ENCODE measurements at regions not wholly inside any gene's neighbourhood (a gene's known extent, or its start where the extent isn't known, plus 50 kb on each side); places are given as distances from the start of the nearest gene placed in this dataset.

GRCh38 chr5:6873359-6873758, 160.1 kb downstream of the TENT4A start:
- DNase-seq, result no peak

DNA sequence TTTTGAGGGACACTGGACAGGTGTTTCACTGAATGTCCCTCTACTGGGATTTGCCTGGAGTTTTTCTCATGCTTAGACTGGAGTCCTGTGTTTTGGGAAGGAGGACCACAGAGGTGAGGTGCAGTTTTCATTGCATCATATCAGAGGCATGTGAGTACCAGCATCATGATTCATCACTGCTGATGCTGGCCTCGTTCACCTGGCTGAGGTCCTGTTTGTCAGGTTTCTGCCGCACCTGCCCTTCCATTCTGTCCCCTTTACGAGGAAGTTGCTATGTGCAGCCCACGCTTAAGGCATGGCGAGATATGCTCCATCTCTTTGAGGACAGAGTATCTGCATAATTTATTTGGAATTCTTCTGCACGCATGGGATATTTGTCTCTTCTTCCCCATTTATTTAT, 162.1 kb downstream of the TENT4A start:
- no peak for DNase-seq

GRCh38 chr5:6877986-6878828, 165.0 kb downstream of the TENT4A start:
- no peak for DNase-seq

DNA sequence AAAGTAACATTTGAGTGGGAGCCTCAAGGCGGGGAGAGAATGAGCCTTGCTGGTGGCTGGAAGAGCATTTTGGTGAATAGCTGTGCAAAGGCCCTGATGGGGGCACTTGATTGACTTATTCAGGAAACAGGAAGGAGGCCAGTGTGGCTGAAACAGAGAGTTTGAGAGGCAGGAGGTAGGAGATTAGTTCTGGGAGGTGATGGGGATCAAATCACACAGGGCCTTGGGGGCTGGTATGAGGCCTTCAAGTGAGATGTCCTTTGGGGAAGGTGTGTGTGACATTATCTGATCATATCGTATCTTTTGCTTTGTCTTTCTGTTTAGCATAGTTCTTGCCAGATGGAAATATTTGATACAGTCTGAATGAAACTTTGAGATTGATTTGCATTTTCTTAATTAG, 172.3 kb downstream of the TENT4A start:
- DNase-seq, result no peak

- DNase-seq, result no peak
Measured at GRCh38 chr5:6886866-6887265, 173.6 kb downstream of the TENT4A start.

DNA sequence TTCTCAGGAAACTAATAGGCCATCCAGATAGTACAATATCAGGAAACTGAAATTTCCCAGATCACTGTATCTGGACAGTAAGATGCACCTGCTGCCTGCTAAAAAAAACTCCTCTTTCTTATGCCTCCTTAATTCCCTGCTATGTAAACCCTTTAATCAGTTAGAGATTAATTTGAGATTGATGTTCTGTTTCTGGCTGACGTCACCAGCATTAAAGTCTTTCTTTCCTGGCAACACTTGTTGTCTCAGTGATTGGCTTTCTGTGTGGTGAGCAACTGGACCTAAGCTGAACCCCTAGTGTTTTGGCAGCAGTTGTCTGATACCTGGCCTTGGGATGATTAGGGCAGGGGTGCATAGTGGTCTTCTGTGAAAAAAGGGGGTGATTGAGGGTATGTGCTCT, 175.8 kb downstream of the TENT4A start:
- DNase-seq, result no peak

DNA sequence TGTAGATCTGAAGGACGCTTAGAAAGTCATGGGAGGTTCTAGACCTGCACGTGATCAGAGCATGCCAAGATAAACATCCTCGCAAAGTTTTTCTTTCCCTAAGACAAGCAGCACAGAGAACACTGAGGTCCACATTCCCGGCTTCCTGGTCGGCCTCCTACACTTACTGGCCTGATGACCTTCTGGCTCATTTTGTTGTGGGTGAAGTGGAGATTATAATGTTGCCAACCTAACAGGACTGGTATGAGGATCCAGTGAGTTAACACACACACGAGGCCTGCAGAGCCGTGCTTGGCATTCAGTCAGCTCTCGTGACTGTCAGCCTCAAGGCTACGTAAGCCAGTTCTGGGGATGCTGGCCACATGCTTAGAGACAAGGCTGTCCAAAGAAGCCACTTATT, 186.0 kb downstream of the TENT4A start:
- DNase-seq, result no peak

DNA sequence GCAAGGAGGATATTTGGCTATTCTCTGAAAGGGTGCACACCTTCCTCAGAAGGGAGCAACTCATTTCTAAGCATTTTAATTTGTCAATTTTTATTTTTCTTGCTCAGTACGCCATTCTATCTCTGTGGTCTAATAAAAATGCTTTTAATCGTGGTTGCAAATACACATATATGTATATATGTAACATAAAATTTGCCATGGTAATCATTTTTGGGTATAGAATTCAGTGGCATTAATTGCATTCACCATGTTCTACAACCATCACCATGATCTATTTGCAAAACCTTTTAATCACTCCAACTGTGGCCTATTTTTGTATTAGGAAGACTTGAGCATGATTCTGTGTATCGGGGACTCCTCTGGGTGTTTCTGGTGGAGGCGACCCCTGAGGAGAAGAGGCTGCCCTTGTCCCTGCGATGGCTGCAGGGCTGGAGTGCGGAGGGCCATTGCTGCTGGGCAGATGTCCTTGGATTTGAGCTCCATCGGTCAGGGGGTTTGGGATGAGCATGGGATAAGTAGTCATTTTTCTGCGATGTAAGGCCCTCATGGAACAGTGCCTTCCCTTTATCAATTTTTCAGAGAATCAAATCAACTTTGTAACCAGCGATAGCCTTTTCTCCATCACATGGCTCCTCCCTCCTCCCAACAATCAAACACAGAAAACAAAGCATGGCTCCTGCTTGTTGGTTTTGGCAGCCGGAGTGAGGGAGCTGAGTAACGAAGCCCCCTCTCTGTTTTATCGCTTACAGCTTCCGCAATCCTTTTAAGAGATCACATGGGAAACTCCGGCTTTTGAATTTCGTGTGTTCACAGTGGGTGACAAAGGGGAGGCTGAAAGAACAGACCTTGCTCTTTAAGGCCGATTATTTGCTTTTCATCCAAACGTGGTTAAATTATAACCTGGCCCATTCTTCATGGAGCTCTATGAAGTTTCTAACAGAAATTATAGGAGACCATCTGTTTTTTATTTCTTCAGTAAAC, 187.3 kb downstream of the TENT4A start:
- peak; percentile 30 to 55 for DNase-seq

GRCh38 chr5:6902094-6902493, 188.9 kb downstream of the TENT4A start:
- DNase-seq, result no peak

DNA sequence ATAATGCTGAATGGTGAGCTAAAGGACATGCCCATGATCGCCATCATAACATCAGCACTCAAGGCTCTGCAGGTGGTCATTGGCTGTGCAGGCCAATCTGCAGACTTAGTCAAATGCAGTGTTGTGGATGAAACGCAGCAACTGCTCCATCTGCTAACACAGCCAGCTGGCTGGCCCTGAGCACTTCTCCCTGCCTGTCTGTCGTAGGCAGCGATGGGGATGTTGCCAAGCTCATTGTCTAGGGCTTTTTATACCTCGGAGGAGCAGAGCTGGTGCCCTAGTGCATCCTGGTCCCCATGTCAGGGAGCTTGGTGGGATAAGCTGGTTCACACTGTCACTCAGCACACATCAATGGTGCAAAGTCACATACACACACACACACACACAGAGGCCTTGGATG, 189.4 kb downstream of the TENT4A start:
- no peak for DNase-seq

- DNase-seq, result no peak
Measured at GRCh38 chr5:6903934-6904333, 190.7 kb downstream of the TENT4A start.

- DNase-seq, result no peak
Measured at GRCh38 chr5:6904860-6905259, 191.6 kb downstream of the TENT4A start.

GRCh38 chr5:6905423-6905822, 192.2 kb downstream of the TENT4A start:
- no peak for DNase-seq

DNA sequence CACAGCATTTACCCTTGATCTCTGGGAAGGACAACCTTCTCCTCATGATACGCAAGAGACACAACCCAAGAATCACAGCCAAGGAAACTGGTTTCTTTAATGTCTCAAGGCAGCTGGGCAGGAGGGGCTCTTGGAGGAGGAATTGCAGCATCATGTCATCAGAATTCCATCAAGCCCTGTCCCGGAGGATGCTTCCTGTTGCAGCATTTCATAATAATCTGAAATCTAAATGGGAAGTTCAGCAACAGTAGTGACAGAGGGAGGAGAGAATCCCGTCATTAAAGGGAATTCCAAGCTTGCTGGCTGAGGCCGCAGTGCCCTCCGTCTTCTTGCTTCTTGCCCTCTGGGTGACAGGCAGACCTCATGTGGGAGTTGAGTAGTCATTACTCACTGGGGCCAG, 192.7 kb downstream of the TENT4A start:
- no peak for DNase-seq

- DNase-seq, result no peak
Measured at GRCh38 chr5:6907320-6907918, 194.2 kb downstream of the TENT4A start.

- no peak for DNase-seq
Measured at GRCh38 chr5:6909901-6910300, 196.7 kb downstream of the TENT4A start.

- no peak for DNase-seq
Measured at GRCh38 chr5:6910950-6911349, 197.7 kb downstream of the TENT4A start.

- DNase-seq, result no peak
Measured at GRCh38 chr5:6914347-6914746, 201.1 kb downstream of the TENT4A start.

DNA sequence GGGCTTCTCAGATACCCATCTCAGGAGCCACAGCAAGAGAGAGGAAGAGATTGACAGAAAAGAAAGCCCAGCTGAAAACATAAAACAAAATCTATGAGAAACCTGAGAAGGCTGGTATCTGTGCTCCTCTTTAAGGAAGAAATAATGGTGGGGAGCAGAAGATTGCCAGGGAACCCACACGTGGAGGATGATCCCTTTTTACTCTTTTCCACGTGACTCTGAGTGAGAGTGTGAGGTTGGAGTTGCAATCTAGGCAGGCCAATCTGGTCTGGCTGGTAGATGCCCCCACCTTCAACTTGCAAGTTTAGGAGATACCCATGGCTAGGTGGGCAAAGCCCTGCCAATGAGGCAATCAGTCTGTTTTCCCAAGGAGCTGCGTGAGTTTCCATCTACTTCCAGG, 202.3 kb downstream of the TENT4A start:
- no peak for DNase-seq

DNA sequence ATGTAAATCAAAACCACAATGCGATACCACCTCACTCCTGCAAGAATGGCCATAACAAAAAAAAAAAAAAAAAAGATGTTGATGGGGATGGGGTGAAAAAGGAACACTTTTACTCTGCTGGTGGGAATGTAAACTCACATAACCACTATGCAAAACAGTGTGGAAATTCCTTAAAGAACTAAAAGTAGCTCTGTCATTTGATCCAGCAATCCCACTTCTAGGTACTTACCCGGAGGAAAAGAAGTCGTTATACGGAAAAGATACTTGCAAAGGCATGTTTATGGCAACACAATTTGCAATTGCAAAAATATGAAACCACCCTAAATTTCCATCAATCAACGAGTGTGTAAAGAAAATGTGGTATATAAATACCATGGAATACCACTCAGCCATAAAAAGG, 205.0 kb downstream of the TENT4A start:
- DNase-seq, result no peak

DNA sequence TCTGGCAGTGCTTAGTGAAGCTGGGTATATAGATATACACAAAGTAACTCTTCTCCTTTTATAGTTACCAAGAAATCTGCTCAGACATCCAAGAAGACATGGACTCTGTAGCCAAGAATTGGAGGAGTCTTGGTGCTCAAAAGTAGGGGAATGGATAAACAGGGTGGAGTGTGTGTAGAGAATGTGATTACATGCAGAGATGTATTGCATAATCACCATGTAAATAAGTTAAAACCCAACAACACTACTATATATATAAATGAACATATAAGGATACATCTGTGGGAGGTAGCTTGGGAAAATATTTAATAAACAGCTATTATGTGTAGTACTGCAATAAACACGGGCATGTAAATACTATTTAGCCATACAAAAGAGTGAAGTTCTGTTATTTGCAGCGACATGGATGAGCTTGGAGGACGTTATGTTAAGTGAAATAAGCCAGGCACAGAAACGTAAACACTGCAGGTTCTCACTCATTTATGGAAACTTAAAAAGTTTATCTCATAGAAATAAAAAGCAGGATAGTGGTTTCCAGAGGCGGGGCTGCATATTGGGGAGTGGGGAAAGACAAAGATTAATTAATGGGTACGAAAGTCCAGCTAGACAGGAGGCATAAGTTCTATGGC, 207.5 kb downstream of the TENT4A start:
- DNase-seq, result no peak

DNA sequence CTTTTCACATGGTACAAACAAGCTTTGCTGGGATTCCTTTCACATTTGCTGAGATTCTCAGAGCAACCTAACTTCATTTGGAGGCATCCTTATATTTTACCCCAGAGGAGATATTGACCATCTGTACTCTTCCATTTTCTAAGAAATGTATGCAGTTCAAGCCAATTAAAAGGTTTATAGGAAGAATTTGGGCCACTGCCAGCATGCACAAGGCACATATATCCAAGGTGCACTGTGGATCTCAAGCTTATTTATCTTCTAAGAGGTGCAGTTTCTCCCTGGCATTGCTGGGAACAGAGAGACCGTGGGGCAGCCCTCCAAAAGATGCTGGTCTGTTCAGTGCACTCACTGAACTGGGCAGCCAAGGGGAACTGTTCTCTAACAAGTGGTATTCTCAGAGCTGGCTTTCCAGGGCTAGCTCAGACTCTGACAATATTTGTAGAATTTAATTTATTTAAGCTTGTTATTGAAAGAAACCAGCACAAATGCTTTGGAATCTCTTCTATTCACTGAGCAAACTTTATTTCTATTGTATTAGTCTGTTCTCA, 213.3 kb downstream of the TENT4A start:
- DNase-seq, result no peak

DNA sequence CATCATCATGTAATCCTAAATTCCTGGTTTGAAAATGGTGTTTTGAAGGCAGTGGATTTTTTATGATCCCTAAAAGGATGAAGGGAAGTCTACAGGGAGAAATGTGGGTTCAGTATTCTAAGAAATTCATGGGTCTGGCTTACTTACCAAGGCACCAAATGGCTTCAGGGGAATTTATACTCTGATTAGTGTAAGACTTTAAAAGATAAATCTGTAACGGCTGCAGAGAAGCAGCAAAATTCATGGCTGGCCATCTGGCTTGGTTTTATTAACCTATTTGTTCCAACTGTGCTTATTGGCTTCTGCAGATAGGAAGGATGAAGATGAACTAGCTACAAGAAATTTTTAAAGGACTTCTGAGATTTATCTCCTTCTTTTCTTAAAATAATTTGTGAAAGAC, 222.8 kb downstream of the TENT4A start:
- DNase-seq, result no peak

Measured in NCI-H1930 (cell line).